A549 (cell line): ENCODE measurements at regions not wholly inside any gene's neighbourhood (a gene's known extent, or its start where the extent isn't known, plus 50 kb on each side); places are given as distances from the start of the nearest gene placed in this dataset.

ENCODE experiments used
- ATAC-seq, 2 experiments: fragments of 200-7000 bp in 1 of 2; fragments of >200 bp in 1 of 2; cut with Nextera tagmentation in 1 of 2; cut with Tn5 transposase in 1 of 2; 3 replicates each; pipeline versions ENCODE4 v1.8.0 to v1.9.1; 2018 to 2020; ENCODE audit warnings: mild to moderate bottlenecking in 1 of 2, moderate library complexity in 1 of 2
- CTCF ChIA-PET: fragments of 300-600 bp; sonication (Branson Sonifier 250); formaldehyde crosslinking; extraction: SDS; loops from one replicate; lab custom pipeline; 2021; ENCODE audit warnings: antibody characterized with exemption, inconsistent platforms; lab: Yijun Ruan, JAX
- POLR2A ChIA-PET: fragments of 350-600 bp; formaldehyde crosslinking; extraction: SDS; loops from one replicate; lab custom pipeline; 2021; ENCODE audit warnings: antibody characterized with exemption, inconsistent platforms; lab: Yijun Ruan, JAX
- DNase-seq, 2 experiments: peaks; one replicate each; pipeline versions ENCODE4 v3.0.0 to v3.0.0-alpha.2; 2011 to 2016; ENCODE audit warnings: low read depth in 1 of 2, low spot score in 1 of 2
- FAIRE-seq: peaks from 2 replicates; lab custom pipeline; 2011; peaks lifted over from hg19 to GRCh38; lab: Jason Lieb, UNC
- H3K27ac ChIP-seq, 2 experiments: fragments of >200 bp; sonication (Bioruptor Twin); formaldehyde crosslinking; 3 replicates each; pipeline ENCODE4 v1.5.1; 2016 to 2017
- H3K4me1 ChIP-seq: fragments of >200 bp; sonication (Bioruptor Twin); formaldehyde crosslinking; 3 replicates; pipeline ENCODE4 v1.6.1; 2016
- H3K4me2 ChIP-seq: fragments of >200 bp; sonication (Bioruptor Twin); formaldehyde crosslinking; 3 replicates; pipeline ENCODE4 v1.6.1; 2016
- H3K4me3 ChIP-seq: fragments of >200 bp; sonication (Bioruptor Twin); formaldehyde crosslinking; 3 replicates; pipeline ENCODE4 v1.5.1; 2016
- H3K9me3 ChIP-seq: fragments of >200 bp; sonication (Bioruptor Twin); formaldehyde crosslinking; 3 replicates; pipeline ENCODE4 v1.6.1; 2016
- ATOH8 ChIP-seq: fragments of 250-450 bp; sonication (Bioruptor Pico); IDR thresholded peaks from 2 replicates; pipeline ENCODE4 v1.5.0; 2020; ENCODE audit warnings: low read depth, mild to moderate bottlenecking, moderate library complexity
- BHLHE40 ChIP-seq: IDR thresholded peaks from 2 replicates; pipeline ENCODE4 v1.6.1; 2012; ENCODE audit warnings: low read depth, low read length, inconsistent platforms
- CEBPB ChIP-seq, 2 experiments: fragments of >200 bp in 1 of 2; sonication (Bioruptor Twin) in 1 of 2; formaldehyde crosslinking in 1 of 2; IDR thresholded peaks; 2 replicates each; pipeline ENCODE4 v1.6.1; 2012 to 2016
- CTCF ChIP-seq: fragments of >200 bp; sonication (Bioruptor Twin); formaldehyde crosslinking; IDR thresholded peaks from 3 replicates; pipeline ENCODE4 v1.5.1; 2016
- E2F6 ChIP-seq: IDR thresholded peaks from 2 replicates; pipeline ENCODE4 v1.6.1; 2012; ENCODE audit warnings: low read depth, borderline replicate concordance
- HDAC2 ChIP-seq: fragments of 200-600 bp; sonication (generic); IDR thresholded peaks from 2 replicates; pipeline ENCODE4 v1.6.1; 2016
- HMGXB4 ChIP-seq: fragments of 250-450 bp; sonication (Bioruptor Pico); IDR thresholded peaks from 2 replicates; pipeline ENCODE4 v1.5.0; 2021; ENCODE audit warnings: mild to moderate bottlenecking, moderate library complexity, borderline replicate concordance
- HOXB13 ChIP-seq: fragments of 250-450 bp; sonication (Bioruptor Pico); IDR thresholded peaks from 2 replicates; pipeline ENCODE4 v1.5.0; 2020; ENCODE audit warnings: low read depth, mild to moderate bottlenecking, moderate library complexity
- HOXB5 ChIP-seq: fragments of 250-450 bp; sonication (Bioruptor Pico); IDR thresholded peaks from 2 replicates; pipeline ENCODE4 v1.5.0; 2020; ENCODE audit warnings: mild to moderate bottlenecking, moderate library complexity
- MAZ ChIP-seq: fragments of 150-350 bp; IDR thresholded peaks from 2 replicates; pipeline ENCODE4 v1.6.1; 2014; ENCODE audit warnings: antibody characterized with exemption, low read depth, low read length, borderline replicate concordance
- NFE2L2 ChIP-seq: fragments of 150-350 bp; conservative IDR thresholded peaks from 2 replicates; pipeline ENCODE4 v1.6.1; 2014; ENCODE audit warnings: low read length
- POLR2A ChIP-seq: IDR thresholded peaks from 2 replicates; pipeline ENCODE4 v1.6.1; 2012; ENCODE audit warnings: mild to moderate bottlenecking, low read length
- POLR2AphosphoS2 ChIP-seq: conservative IDR thresholded peaks from 2 replicates; pipeline ENCODE4 v1.6.1; 2012; ENCODE audit warnings: low read length, improper control_type of control experiment, inconsistent platforms
- RAD21 ChIP-seq, 2 experiments: fragments of >200 bp in 1 of 2; sonication (Bioruptor Twin) in 1 of 2; formaldehyde crosslinking in 1 of 2; IDR thresholded peaks in 1 of 2; conservative IDR thresholded peaks in 1 of 2; 2 replicates in 1 of 2; 3 replicates in 1 of 2; pipeline ENCODE4 v1.6.1; 2012 to 2018; ENCODE audit warnings: inconsistent platforms in 1 of 2
- RARB ChIP-seq: fragments of 250-450 bp; sonication (Bioruptor Pico); IDR thresholded peaks from 2 replicates; pipeline ENCODE4 v1.8.0; 2021; ENCODE audit warnings: mild to moderate bottlenecking, moderate library complexity
- REST ChIP-seq: fragments of 200-600 bp; sonication (generic); IDR thresholded peaks from 2 replicates; pipeline ENCODE4 v1.6.1; 2016; ENCODE audit warnings: antibody characterized with exemption, mild to moderate bottlenecking, moderate library complexity
- RNF2 ChIP-seq: fragments of 200-600 bp; sonication (generic); IDR thresholded peaks from 2 replicates; pipeline ENCODE4 v1.6.1; 2016; ENCODE audit warnings: low read depth, mild to moderate bottlenecking, antibody characterized with exemption, moderate library complexity, borderline replicate concordance
- ZFP36 ChIP-seq: fragments of 450-650 bp; IDR thresholded peaks from 2 replicates; pipeline ENCODE4 v1.6.1; 2014; ENCODE audit warnings: borderline replicate concordance; ENCODE audit not compliant: partially characterized antibody
- WGBS: methylation state at CpG from one replicate; pipeline ENCODE4 v1.1.6; 2017; ENCODE audit errors: missing lambda C conversion rate; 5-methylcytosine and 5-hydroxymethylcytosine counted together

GRCh38 chr18:1892191-1892590, 679.1 kb downstream of the METTL4 start:
- ATAC-seq (no peak), FAIRE-seq (no peak), DNase-seq (no peak)
- Histone ChIP-seq H3K4me1 (no peaks in the 10 kb centered on the region), H3K4me2 (no peak overlapping the region), H3K9me3 (no peaks in the 10 kb centered on the region), H3K27ac (no peak overlapping the region), H3K4me3 (no peak overlapping the region)
- CTCF ChIA-PET: no interaction called here
- POLR2A ChIA-PET: no interaction called here
- TF ChIP-seq CTCF (no peak), E2F6 (no peak), BHLHE40 (no peak), ZFP36 (no peak), NFE2L2 (no peak)

- POLR2A ChIA-PET: no interaction called here
- H3K27ac ChIP-seq: no peak overlapping the region
- WGBS: 7% methylated on average over 4 of the region's 4 CpGs
Observed at GRCh38 chr18:1895456-1896185, 675.7 kb downstream of the METTL4 start.

More at GRCh38 chr18:1895456-1896185, 675.7 kb downstream of the METTL4 start:
- Histone ChIP-seq H3K4me1 (no peaks in the 10 kb centered on the region), H3K4me3 (no peak overlapping the region), H3K4me2 (no peak overlapping the region), H3K9me3 (no peaks in the 10 kb centered on the region)
- CTCF ChIA-PET: no interaction called here
- ATAC-seq: no peak
- no peak for FAIRE-seq
- no peak for TF ChIP-seq HDAC2
- no peak for TF ChIP-seq HOXB13 (CRISPR knock-in tag)
- no peak for TF ChIP-seq HMGXB4 (CRISPR knock-in tag)
- no peak for TF ChIP-seq REST
- no peak for TF ChIP-seq CEBPB (IDR thresholded peaks at IDR 0.05)
- TF ChIP-seq CTCF: no peak
- no peak for TF ChIP-seq ATOH8 (CRISPR knock-in tag)
- TF ChIP-seq RAD21 (conservative IDR thresholded peaks at IDR 0.05 in 1 of 2, IDR thresholded peaks at IDR 0.05 in 1 of 2): no peak
- no peak for TF ChIP-seq RARB
- no peak for TF ChIP-seq POLR2AphosphoS2
- TF ChIP-seq POLR2A: no peak
- no peak for TF ChIP-seq MAZ
- no peak for TF ChIP-seq BHLHE40
- no peak for TF ChIP-seq RNF2
- no peak for TF ChIP-seq E2F6
- no peak for TF ChIP-seq HOXB5
- no peak for DNase-seq
